ENCODE measurements at regions not wholly inside any gene's neighbourhood (a gene's known extent, or its start where the extent isn't known, plus 50 kb on each side); places are given as distances from the start of the nearest gene placed in this dataset.

DNA sequence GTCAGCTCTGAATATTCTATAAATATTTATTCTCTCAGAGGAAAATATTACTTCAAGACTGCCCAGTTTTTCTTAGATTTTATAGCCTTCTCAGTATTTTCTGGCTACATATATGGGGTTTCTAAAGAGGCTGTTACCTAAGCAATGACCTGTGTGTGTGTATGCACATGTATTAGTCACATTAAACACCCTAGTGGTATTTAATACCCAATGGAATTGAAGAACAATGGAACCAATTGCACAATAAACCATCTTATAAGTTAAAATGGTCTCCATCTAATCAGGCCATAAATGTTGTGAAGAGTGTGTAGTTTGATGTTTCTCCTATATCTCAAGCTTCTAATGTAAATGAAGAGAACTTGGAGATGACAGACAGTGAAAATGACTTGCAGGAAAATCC is 450.0 kb downstream of the SPATA31D1 start:
- FAIRE-seq (no peak), DNase-seq (ENCODE audit: insufficient read length, low spot score) (no peak)
- TF ChIP-seq POLR2A (IDR thresholded peaks at IDR 0.05; ENCODE audit: low read depth, low read length) = no peak

DNA sequence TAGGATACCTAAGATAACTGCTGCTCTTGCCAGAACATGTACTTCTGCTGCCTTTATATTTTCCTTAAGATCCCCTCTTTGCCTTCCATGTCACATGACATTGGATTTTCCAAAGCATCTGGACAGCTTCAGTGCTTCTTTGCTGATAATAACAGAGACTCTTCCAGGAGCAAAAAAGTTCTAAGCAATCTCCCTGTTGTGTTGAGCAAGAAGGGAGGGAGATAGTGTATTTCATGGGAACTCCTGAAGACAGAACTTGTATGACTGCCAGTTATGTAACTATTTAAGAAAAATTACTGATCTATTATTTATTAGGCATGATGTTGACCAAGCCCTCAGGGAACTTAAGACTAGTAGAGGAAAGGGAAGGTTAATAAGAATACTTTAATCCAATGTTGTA is 454.7 kb downstream of the SPATA31D1 start:
- DNase-seq (ENCODE audit: insufficient read length, low spot score) (no peak), FAIRE-seq (no peak)
- no peak for TF ChIP-seq POLR2A (IDR thresholded peaks at IDR 0.05; ENCODE audit: low read depth, low read length)

DNA sequence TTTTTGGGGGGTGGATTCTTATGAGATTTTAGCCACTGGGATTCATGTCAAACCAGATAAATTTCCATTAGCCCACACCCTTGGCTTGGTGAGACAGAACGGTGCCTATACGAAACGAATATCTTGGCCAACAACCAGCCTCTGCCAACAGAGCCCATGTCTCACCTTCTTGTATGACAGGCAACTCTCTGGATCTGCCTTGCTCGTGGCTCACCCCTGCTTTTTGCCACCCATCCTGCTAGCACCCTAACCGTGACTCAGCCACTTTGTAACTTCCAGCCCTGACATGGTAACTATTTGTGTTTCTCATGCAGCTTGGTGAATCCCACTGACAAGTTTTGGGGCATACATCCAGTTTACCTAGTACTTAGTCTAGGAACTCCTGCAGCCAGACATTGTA is 457.0 kb downstream of the SPATA31D1 start:
- no peak for TF ChIP-seq POLR2A (IDR thresholded peaks at IDR 0.05; ENCODE audit: low read depth, low read length)
- DNase-seq (ENCODE audit: insufficient read length, low spot score) = no peak
- FAIRE-seq = no peak

DNA sequence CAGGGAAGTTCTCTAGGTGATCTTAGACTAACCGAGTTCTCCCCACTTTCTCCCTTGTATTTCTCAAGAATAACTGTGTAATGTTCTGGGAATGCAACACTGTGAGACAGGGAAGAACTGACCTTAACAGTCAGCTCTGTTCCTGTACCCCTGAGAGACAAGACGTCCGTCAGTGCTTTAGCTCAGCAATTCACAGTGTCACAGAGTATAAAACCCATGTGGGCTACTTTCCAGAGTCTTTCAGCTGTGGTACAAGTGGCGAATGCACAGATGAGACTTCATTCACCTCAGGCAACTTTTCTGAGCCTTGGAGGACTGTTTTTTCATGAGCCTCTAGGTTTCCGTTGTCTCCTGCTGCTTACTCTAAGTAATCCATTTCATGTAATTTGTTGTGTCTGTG is 458.8 kb downstream of the SPATA31D1 start:
- FAIRE-seq (no peak), DNase-seq (ENCODE audit: insufficient read length, low spot score) (no peak)
- TF ChIP-seq POLR2A (IDR thresholded peaks at IDR 0.05; ENCODE audit: low read depth, low read length) = no peak

DNA sequence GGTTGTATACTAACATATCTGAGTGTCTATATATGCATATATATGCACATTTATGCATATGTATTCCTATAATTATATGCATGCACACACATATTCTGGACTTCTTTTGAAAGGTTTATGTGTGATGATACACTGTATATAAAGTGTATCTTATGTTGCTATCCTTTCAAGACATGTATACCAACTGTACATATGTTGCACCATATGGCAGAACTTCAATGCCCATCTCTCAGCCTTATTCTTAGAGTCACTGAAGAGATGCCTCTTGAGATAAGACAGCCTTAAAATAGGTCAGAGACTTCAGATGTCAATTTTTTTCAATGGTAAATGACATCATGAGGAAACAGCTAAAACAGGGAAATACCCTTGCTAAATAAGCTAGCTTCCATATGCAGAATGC is 461.4 kb downstream of the SPATA31D1 start:
- DNase-seq (ENCODE audit: insufficient read length, low spot score) (no peak), FAIRE-seq (no peak)
- TF ChIP-seq POLR2A (IDR thresholded peaks at IDR 0.05; ENCODE audit: low read depth, low read length) = no peak

DNA sequence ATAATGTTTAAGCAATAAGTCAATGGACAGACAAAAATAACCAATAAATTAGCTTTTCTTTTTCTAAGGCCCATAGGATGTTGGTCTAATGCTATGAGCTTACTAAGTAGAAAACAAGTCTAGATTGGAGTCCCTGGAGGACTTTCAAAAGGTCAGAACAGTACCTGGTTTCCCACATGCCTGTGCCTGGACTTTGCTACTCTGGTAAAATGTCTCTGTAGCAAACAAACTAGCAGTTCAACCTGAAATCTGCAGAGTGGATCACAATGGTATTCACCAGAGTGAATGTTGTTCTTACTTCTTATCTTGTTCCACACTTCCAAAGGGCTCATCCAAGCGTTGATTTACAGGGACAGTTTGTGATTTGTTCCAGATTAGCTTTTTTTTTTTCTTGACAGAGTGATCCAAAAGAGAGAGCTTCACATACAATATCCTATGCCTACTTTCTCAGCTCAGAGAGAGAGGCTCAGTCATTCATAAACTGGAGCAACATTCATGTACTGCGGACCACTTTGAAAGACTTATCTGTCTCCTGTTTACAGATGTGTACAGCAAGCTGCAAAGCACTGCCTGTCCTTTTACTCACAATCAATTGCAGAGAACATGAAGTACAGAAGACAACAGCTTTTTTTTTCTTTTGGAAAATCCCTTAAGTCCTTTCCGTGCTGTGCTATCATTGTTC is 466.1 kb downstream of the SPATA31D1 start:
- no peak for DNase-seq (ENCODE audit: insufficient read length, low spot score)

DNA sequence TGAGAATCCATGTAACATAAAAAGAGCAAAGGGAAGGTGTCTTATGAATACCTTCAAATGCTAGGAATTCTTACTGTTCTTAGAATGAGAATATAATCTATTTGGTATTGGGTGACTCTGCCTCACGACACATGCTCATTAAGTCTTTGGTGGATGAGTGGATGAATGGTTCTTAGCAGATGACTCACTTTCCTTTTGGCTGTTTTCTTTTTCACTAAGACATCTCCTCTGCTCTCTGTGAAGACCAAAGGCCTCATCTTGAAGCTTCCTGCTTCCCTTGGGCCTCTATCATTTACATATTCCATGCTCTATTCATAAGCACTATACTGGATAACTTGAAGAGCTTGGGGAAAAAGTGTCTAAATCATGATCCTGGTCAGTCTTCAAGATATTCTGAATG is 468.1 kb downstream of the SPATA31D1 start:
- no peak for TF ChIP-seq POLR2A (IDR thresholded peaks at IDR 0.05; ENCODE audit: low read depth, low read length)
- FAIRE-seq (peak; percentile 93), DNase-seq (ENCODE audit: insufficient read length, low spot score) (peak; percentile 9)

More for the DNA sequence above, 466.1 kb downstream of the SPATA31D1 start:
- TF ChIP-seq POLR2A (IDR thresholded peaks at IDR 0.05; ENCODE audit: low read depth, low read length) = no peak
- peak; percentile 38 for FAIRE-seq

DNA sequence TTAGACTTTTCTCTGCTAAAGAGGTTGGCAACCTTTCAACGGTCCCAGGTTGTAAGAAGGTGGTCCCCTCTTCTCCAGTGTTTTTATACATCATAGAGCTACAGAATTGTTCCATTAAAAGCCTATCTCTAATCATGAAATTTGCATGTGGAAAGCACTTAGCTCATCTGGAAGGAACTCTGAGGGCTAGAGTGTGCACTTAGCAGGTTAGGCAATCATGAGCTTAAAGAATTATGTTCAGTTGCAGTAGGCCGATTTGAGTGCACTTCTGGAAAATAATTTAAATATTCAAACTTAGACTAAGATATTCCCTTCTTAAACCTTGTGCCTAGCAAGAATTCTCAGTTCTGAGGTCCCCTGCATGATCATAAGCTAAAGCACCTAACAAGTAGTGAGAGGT is 468.7 kb downstream of the SPATA31D1 start:
- DNase-seq (ENCODE audit: insufficient read length, low spot score) (no peak), FAIRE-seq (no peak)
- no peak for TF ChIP-seq POLR2A (IDR thresholded peaks at IDR 0.05; ENCODE audit: low read depth, low read length)

DNA sequence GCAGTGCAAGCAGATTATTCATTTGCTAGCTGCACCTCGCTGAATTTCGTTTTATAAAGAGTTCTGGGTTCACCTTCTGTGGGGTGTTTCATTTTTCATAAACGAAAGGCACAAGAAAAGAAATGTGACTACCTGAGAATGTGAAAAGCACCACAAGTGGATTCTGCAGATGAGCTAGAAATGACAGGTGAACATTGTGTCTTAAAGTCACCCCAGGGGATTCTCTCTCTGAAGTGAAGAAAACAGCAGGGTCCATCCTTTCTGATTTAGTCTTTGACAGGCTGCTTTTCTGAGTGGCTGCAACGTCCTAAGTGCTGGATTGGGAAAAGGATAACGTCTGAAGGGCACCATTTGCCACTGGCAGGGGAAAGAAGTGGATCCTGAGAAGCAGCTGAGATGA is 469.3 kb downstream of the SPATA31D1 start:
- FAIRE-seq = no peak
- no peak for DNase-seq (ENCODE audit: insufficient read length, low spot score)
- no peak for TF ChIP-seq POLR2A (IDR thresholded peaks at IDR 0.05; ENCODE audit: low read depth, low read length)

DNA sequence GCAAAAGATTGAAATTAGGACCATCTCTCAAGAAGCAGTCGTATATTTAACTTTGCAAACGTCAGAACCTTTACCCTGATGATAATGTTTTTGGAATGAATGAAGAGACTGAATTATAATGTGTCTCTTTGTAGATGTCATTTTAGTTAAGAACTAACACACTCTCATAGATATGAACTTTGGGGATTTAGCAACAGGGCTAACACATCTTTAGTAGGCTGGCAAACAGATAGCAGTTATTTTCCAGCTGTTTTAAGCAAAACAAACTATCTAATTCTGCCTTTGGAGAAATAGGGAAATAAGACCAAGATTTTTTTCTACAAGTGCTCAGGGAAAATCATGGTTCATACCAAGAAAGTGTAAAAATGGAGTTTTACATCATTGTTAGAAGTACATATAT is 469.7 kb downstream of the SPATA31D1 start:
- DNase-seq (ENCODE audit: insufficient read length, low spot score) (no peak), FAIRE-seq (no peak)
- TF ChIP-seq POLR2A (IDR thresholded peaks at IDR 0.05; ENCODE audit: low read depth, low read length) = no peak

DNA sequence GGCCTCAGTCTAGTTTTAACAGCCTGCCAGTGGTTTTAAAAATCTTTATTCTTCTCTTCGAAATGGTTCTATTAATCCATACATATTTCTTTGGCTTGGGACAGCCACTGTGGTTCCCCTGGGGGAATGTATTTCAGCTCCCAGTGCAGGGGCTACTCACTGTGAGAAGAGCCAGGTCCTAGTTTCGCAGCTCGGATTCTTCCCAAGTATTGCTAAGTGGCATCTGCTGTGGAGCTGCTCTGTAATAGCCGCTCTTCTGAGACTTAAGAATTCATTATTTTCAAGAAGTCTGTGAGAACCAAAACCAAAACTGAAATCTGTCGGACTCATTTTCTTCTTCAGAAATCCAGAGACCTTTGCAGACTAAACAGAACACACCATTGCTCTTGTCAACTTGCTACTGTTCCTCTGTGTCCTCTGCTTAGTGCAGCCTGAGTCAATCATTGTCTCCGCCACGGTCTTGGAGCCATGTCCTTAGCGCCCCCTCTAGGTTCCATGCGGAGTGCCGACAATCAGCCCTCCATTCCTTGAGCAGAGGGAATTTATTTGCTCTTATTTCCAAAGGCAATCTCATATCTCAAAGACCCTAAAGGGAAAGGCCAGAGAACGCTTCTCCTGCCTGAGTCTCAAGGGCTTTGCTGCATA is 478.2 kb downstream of the SPATA31D1 start:
- FAIRE-seq (peak; percentile 87), DNase-seq (ENCODE audit: insufficient read length, low spot score) (no peak)
- TF ChIP-seq POLR2A (IDR thresholded peaks at IDR 0.05; ENCODE audit: low read depth, low read length) = no peak

DNA sequence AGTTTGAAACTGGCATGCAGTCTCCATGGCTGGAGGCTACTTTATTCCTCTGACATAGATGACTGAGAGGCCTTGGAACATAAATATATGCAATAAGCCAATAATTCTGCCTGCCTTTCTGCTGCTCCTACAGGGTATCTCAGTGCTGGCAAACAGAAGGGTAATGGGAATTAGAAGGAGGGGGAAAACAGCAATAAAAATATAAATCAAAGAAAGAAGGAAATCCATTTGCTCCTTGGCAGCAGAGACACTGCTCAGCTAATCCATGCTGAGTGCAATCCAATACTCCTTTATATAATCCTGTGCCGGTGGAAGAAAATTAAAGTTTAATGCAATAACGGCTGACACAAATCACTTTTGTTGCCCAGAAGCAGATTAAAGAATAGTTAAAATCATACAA is 478.9 kb downstream of the SPATA31D1 start:
- FAIRE-seq = no peak
- no peak for TF ChIP-seq POLR2A (IDR thresholded peaks at IDR 0.05; ENCODE audit: low read depth, low read length)
- DNase-seq (ENCODE audit: insufficient read length, low spot score) = no peak

DNA sequence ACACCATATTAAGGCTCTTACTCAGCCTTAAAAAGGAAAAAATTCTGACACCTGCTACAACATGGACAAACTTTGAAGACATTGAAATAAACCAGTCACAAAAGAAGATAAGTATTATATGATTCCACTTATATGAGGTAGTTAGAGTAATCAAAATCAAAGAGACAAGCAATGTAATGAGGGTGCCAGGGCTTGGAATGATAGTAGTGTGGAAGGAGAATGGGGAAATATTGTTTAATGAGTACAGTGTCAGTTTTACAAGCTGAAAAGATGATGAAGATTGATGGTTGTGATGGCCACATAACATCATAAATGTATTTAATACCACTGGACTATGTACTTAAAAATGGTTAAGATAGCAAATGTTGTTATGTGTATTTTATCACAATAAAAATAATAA is 485.7 kb downstream of the SPATA31D1 start:
- peak; percentile 71 for FAIRE-seq

DNA sequence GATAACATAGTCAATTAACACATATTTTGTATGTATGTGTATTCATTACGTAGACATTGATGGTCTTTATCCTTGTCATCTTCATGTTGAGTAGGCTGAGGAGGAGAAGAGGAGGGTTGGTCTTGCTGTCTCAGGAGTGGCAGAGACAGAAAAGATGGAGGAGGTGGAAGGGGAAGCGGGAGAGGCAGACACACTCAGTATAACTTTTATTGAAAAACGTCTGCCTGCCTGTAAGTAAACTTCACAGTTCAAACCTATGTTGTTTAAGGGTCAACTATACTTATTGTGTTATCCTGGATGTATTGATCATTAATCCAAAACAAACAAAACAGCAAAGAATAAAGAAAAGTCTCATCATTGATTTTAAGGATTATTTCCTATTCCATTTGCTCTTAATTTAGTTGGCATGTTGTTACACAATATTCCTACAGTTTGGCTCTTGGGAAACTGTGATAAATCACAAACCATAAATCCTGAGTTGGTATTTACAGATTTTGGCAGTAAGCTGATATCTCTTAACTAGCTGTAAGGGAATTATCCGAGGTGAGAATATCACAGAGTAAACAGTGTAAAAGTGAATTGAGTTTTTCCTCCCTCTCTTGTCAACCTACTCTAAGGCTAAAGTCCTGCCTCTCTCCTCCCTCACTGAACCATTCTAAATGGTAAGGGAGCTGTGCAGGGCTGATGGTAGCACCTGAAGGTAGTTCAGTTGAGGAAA is 487.2 kb downstream of the SPATA31D1 start:
- DNase-seq (ENCODE audit: insufficient read length, low spot score) = no peak
- FAIRE-seq = peak; percentile 71
- TF ChIP-seq POLR2A (IDR thresholded peaks at IDR 0.05; ENCODE audit: low read depth, low read length) = no peak

More for the DNA sequence above, 485.7 kb downstream of the SPATA31D1 start:
- DNase-seq (ENCODE audit: insufficient read length, low spot score) = no peak
- TF ChIP-seq POLR2A (IDR thresholded peaks at IDR 0.05; ENCODE audit: low read depth, low read length) = no peak

DNA sequence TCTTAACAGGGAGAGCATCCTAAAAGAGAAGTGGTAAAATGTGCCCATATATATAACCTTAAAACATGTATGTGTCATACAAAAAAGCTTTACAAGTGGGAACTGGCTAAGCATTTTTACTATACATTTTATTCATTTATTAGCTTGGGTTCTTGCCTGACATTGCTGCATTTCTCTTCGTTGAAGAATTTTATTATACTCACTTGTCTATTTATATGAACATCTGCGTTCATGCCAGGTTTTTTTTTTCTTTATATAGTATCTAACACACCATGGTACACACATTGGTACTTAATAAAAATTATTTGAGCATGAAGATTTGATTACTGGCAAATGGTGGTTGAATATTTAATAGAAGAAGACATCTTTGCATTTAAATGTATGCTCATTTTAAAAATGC is 492.3 kb downstream of the SPATA31D1 start:
- no peak for FAIRE-seq
- no peak for TF ChIP-seq POLR2A (IDR thresholded peaks at IDR 0.05; ENCODE audit: low read depth, low read length)
- no peak for DNase-seq (ENCODE audit: insufficient read length, low spot score)

All from H54 (cell line).